Activated T-cell treated with anti-CD3 and anti-CD28 coated beads, Interleukin-2, amount 50 U/mL, for 72 hours (primary cell): ENCODE measurements at regions not wholly inside any gene's neighbourhood (a gene's known extent, or its start where the extent isn't known, plus 50 kb on each side); places are given as distances from the start of the nearest gene placed in this dataset.
"Not testable (repeated sequence)": the region's sequence is repeated elsewhere in the genome, so short reads cannot be mapped to it uniquely, and the experiment has no call there.

Experiments used
- ATAC-seq, 2 donors: fragments of 150-1000 bp; cut with Tn5 transposase; replicated peaks in 1 of 2; 2 replicates each; pipeline ENCODE4 v1.10.0; 2021; ENCODE audit warnings: moderate library complexity in 2 of 2, mild to moderate bottlenecking in 1 of 2
- DNase-seq, 2 donors: peaks; one replicate each; pipeline ENCODE4 v3.0.0; 2021 to 2022; ENCODE audit warnings: mixed read lengths in 1 of 2
- H3K27ac Mint-ChIP-seq: one replicate; pipeline ENCODE4 v1.8.0; 2022; ENCODE audit warnings: mild to moderate bottlenecking, moderate library complexity, mixed read lengths
- H3K27me3 Mint-ChIP-seq: one replicate; pipeline ENCODE4 v1.8.0; 2022; ENCODE audit warnings: low read depth, mixed read lengths
- H3K36me3 Mint-ChIP-seq, 2 donors: one replicate each; pipeline ENCODE4 v1.8.0; 2022; ENCODE audit warnings: mixed read lengths in 2 of 2, mild to moderate bottlenecking in 1 of 2; ENCODE audit not compliant: insufficient read depth in 2 of 2
- H3K4me1 Mint-ChIP-seq: one replicate; pipeline ENCODE4 v1.8.0; 2022; ENCODE audit warnings: low read depth, mixed read lengths
- H3K4me3 Mint-ChIP-seq, 2 donors: one replicate each; pipeline ENCODE4 v1.8.0; 2022; ENCODE audit warnings: mild to moderate bottlenecking in 2 of 2, mixed read lengths in 2 of 2, moderate library complexity in 2 of 2
- H3K9me3 Mint-ChIP-seq, 2 donors: one replicate each; pipeline ENCODE4 v1.8.0; 2022; ENCODE audit warnings: mixed read lengths in 2 of 2

- ATAC-seq (no peak), DNase-seq (no peak)
- Mint-ChIP-seq H3K36me3 (no peaks in the 10 kb centered on the region), H3K27ac (no peak overlapping the region), H3K4me1 (no peaks in the 10 kb centered on the region), H3K27me3 (no peaks in the 10 kb centered on the region), H3K4me3 (no peak overlapping the region), H3K9me3 (peaks cover 8 to 11% of the 10 kb centered on the region in 2 donors)
Measured at GRCh38 chr10:107516349-107516748, 351.8 kb upstream of the SORCS1 start.

- H3K27me3 Mint-ChIP-seq, H3K36me3 Mint-ChIP-seq, DNase-seq, H3K4me3 Mint-ChIP-seq, H3K27ac Mint-ChIP-seq, H3K4me1 Mint-ChIP-seq, ATAC-seq: not testable (repeated sequence)
- H3K9me3 Mint-ChIP-seq = peaks cover 4 to 13% of the 10 kb centered on the region in 2 donors
Measured at GRCh38 chr10:107504011-107504410, 339.5 kb upstream of the SORCS1 start.

GRCh38 chr10:107502229-107502985 is 337.9 kb upstream of the SORCS1 start:
- H3K27ac Mint-ChIP-seq = no peak overlapping the region
- H3K9me3 Mint-ChIP-seq = peaks cover 2 to 12% of the 10 kb centered on the region in 2 donors
- no peak overlapping the region for H3K4me3 Mint-ChIP-seq
- peaks cover 0 to 2% of the 10 kb centered on the region in 2 donors for H3K36me3 Mint-ChIP-seq
- H3K4me1 Mint-ChIP-seq = no peaks in the 10 kb centered on the region
- DNase-seq (no peak), ATAC-seq (no peak)
- no peaks in the 10 kb centered on the region for H3K27me3 Mint-ChIP-seq

- H3K4me3 Mint-ChIP-seq = no peak overlapping the region
- DNase-seq (no peak), ATAC-seq (no peak)
- H3K4me1 Mint-ChIP-seq = no peaks in the 10 kb centered on the region
- peaks cover 3 to 12% of the 10 kb centered on the region in 2 donors for H3K9me3 Mint-ChIP-seq
- H3K27ac Mint-ChIP-seq = no peak overlapping the region
- H3K36me3 Mint-ChIP-seq = peaks cover 2% of the 10 kb centered on the region in 2 donors
- H3K27me3 Mint-ChIP-seq = no peaks in the 10 kb centered on the region
Measured at GRCh38 chr10:107498983-107499382, 334.5 kb upstream of the SORCS1 start.

- no peaks in the 10 kb centered on the region for H3K4me1 Mint-ChIP-seq
- no peaks in the 10 kb centered on the region for H3K27me3 Mint-ChIP-seq
- peaks cover 0 to 2% of the 10 kb centered on the region in 2 donors for H3K36me3 Mint-ChIP-seq
- peaks cover 9 to 14% of the 10 kb centered on the region in 2 donors for H3K9me3 Mint-ChIP-seq
- DNase-seq (no peak), ATAC-seq (no peak)
- no peak overlapping the region for H3K27ac Mint-ChIP-seq
- H3K4me3 Mint-ChIP-seq = no peak overlapping the region
Measured at GRCh38 chr10:107497024-107497423, 332.5 kb upstream of the SORCS1 start.

GRCh38 chr10:107496594-107496993 is 332.1 kb upstream of the SORCS1 start:
- Mint-ChIP-seq H3K9me3 (peaks cover 9 to 14% of the 10 kb centered on the region in 2 donors), H3K27ac (no peak overlapping the region), H3K36me3 (peaks cover 0 to 2% of the 10 kb centered on the region in 2 donors), H3K4me1 (no peaks in the 10 kb centered on the region), H3K4me3 (no peak overlapping the region), H3K27me3 (no peaks in the 10 kb centered on the region)
- ATAC-seq (no peak), DNase-seq (no peak)

GRCh38 chr10:107492389-107492788 is 327.9 kb upstream of the SORCS1 start:
- Mint-ChIP-seq H3K36me3 (peaks cover 0 to 2% of the 10 kb centered on the region in 2 donors), H3K4me1 (no peaks in the 10 kb centered on the region), H3K4me3 (no peak overlapping the region), H3K9me3 (peaks cover 11 to 12% of the 10 kb centered on the region in 2 donors), H3K27me3 (no peaks in the 10 kb centered on the region), H3K27ac (no peak overlapping the region)
- DNase-seq (no peak), ATAC-seq (no peak)

- H3K4me3 Mint-ChIP-seq = no peak overlapping the region
- peaks cover 9 to 14% of the 10 kb centered on the region in 2 donors for H3K9me3 Mint-ChIP-seq
- H3K27ac Mint-ChIP-seq = no peak overlapping the region
- no peak for DNase-seq
- ATAC-seq = no peak
- H3K27me3 Mint-ChIP-seq = no peaks in the 10 kb centered on the region
- H3K4me1 Mint-ChIP-seq = no peaks in the 10 kb centered on the region
- no peaks in the 10 kb centered on the region for H3K36me3 Mint-ChIP-seq
Measured at GRCh38 chr10:107490389-107490788, 325.9 kb upstream of the SORCS1 start.

GRCh38 chr10:107487284-107487683 is 322.8 kb upstream of the SORCS1 start:
- Mint-ChIP-seq H3K4me3 (no peak overlapping the region), H3K4me1 (no peaks in the 10 kb centered on the region), H3K36me3 (peaks cover 0 to 2% of the 10 kb centered on the region in 2 donors), H3K27me3 (no peaks in the 10 kb centered on the region), H3K27ac (no peak overlapping the region), H3K9me3 (peaks cover 4 to 10% of the 10 kb centered on the region in 2 donors)
- ATAC-seq = no peak
- DNase-seq = no peak

GRCh38 chr10:107485019-107485418 is 320.5 kb upstream of the SORCS1 start:
- ATAC-seq (no peak), DNase-seq (no peak)
- H3K4me3 Mint-ChIP-seq = no peak overlapping the region
- no peak overlapping the region for H3K27ac Mint-ChIP-seq
- H3K9me3 Mint-ChIP-seq = peaks cover 6 to 17% of the 10 kb centered on the region in 2 donors
- H3K36me3 Mint-ChIP-seq = peaks cover 0 to 2% of the 10 kb centered on the region in 2 donors
- no peaks in the 10 kb centered on the region for H3K4me1 Mint-ChIP-seq
- no peaks in the 10 kb centered on the region for H3K27me3 Mint-ChIP-seq

- Mint-ChIP-seq H3K4me1 (no peaks in the 10 kb centered on the region), H3K9me3 (peaks cover 5 to 15% of the 10 kb centered on the region in 2 donors), H3K27ac (no peak overlapping the region), H3K4me3 (no peak overlapping the region), H3K27me3 (no peaks in the 10 kb centered on the region), H3K36me3 (peaks cover 0 to 2% of the 10 kb centered on the region in 2 donors)
- ATAC-seq (no peak), DNase-seq (no peak)
Measured at GRCh38 chr10:107481881-107482280, 317.4 kb upstream of the SORCS1 start.

- Mint-ChIP-seq H3K27ac (no peak overlapping the region), H3K27me3 (no peaks in the 10 kb centered on the region), H3K4me3 (no peak overlapping the region), H3K36me3 (peaks cover 0 to 2% of the 10 kb centered on the region in 2 donors), H3K9me3 (peaks cover 5 to 17% of the 10 kb centered on the region in 2 donors), H3K4me1 (no peaks in the 10 kb centered on the region)
- ATAC-seq (no peak), DNase-seq (no peak)
Measured at GRCh38 chr10:107481224-107481623, 316.7 kb upstream of the SORCS1 start.

GRCh38 chr10:107480781-107481180 is 316.3 kb upstream of the SORCS1 start:
- Mint-ChIP-seq H3K27me3 (no peaks in the 10 kb centered on the region), H3K36me3 (peaks cover 0 to 2% of the 10 kb centered on the region in 2 donors), H3K9me3 (peaks cover 8 to 16% of the 10 kb centered on the region in 2 donors), H3K27ac (no peak overlapping the region), H3K4me3 (no peak overlapping the region), H3K4me1 (no peaks in the 10 kb centered on the region)
- DNase-seq (no peak), ATAC-seq (no peak)

- Mint-ChIP-seq H3K27me3 (no peaks in the 10 kb centered on the region), H3K4me3 (no peak overlapping the region), H3K4me1 (no peaks in the 10 kb centered on the region), H3K9me3 (peaks cover 7 to 11% of the 10 kb centered on the region in 2 donors), H3K27ac (no peak overlapping the region), H3K36me3 (no peaks in the 10 kb centered on the region)
- no peak for ATAC-seq
- no peak for DNase-seq
Measured at GRCh38 chr10:107477266-107477665, 312.8 kb upstream of the SORCS1 start.
